Inferior parietal cortex (tissue), 1 donor: ENCODE measurements at regions not wholly inside any gene's neighbourhood (a gene's known extent, or its start where the extent isn't known, plus 50 kb on each side); places are given as distances from the start of the nearest gene placed in this dataset.
A peak's percentile ranks its signal among the peaks of the same experiment; 100 is the strongest.

Source experiments
- DNase-seq: peaks from one replicate; pipeline ENCODE4 v3.0.0-alpha.2; 2016; ENCODE audit errors: extremely low spot score

- no peak for DNase-seq
Observed at GRCh38 chr12:77299910-77300669, 234.7 kb upstream of the E2F7 start.

- no peak for DNase-seq
Observed at GRCh38 chr12:77299001-77299400, 233.6 kb upstream of the E2F7 start.

- DNase-seq = no peak
Observed at GRCh38 chr12:77294016-77294415, 228.6 kb upstream of the E2F7 start.

GRCh38 chr12:77274926-77275325 lies 209.6 kb upstream of the E2F7 start:
- DNase-seq = no peak

GRCh38 chr12:77273898-77274297 lies 208.5 kb upstream of the E2F7 start:
- DNase-seq = no peak

GRCh38 chr12:77256956-77257355 lies 191.6 kb upstream of the E2F7 start:
- DNase-seq = no peak

- no peak for DNase-seq
Observed at GRCh38 chr12:77253321-77253720, 188.0 kb upstream of the E2F7 start.

GRCh38 chr12:77251799-77252198 lies 186.4 kb upstream of the E2F7 start:
- peak; percentile 63 for DNase-seq

- no peak for DNase-seq
Observed at GRCh38 chr12:77249892-77250291, 184.5 kb upstream of the E2F7 start.

- DNase-seq = no peak
Observed at GRCh38 chr12:77248036-77248435, 182.7 kb upstream of the E2F7 start.

GRCh38 chr12:77247542-77247941 lies 182.2 kb upstream of the E2F7 start:
- no peak for DNase-seq

GRCh38 chr12:77243345-77243744 lies 178.0 kb upstream of the E2F7 start:
- no peak for DNase-seq

GRCh38 chr12:77239617-77240016 lies 174.2 kb upstream of the E2F7 start:
- no peak for DNase-seq

- DNase-seq = no peak
Observed at GRCh38 chr12:77238335-77238734, 173.0 kb upstream of the E2F7 start.

GRCh38 chr12:77237896-77238295 lies 172.5 kb upstream of the E2F7 start:
- DNase-seq = no peak

- DNase-seq = no peak
Observed at GRCh38 chr12:77236066-77236465, 170.7 kb upstream of the E2F7 start.

GRCh38 chr12:77232045-77232444 lies 166.7 kb upstream of the E2F7 start:
- DNase-seq = no peak

- no peak for DNase-seq
Observed at GRCh38 chr12:77231501-77231918, 166.1 kb upstream of the E2F7 start.

GRCh38 chr12:77229640-77230442 lies 164.5 kb upstream of the E2F7 start:
- DNase-seq = no peak

- DNase-seq = no peak
Observed at GRCh38 chr12:77228376-77228775, 163.0 kb upstream of the E2F7 start.

GRCh38 chr12:77226368-77226767 lies 161.0 kb upstream of the E2F7 start:
- no peak for DNase-seq

- DNase-seq = no peak
Observed at GRCh38 chr12:77225373-77225772, 160.0 kb upstream of the E2F7 start.

- DNase-seq = no peak
Observed at GRCh38 chr12:77224346-77224745, 159.0 kb upstream of the E2F7 start.
